ENCODE measurements at regions not wholly inside any gene's neighbourhood (a gene's known extent, or its start where the extent isn't known, plus 50 kb on each side); places are given as distances from the start of the nearest gene placed in this dataset.

GRCh38 chr18:77857678-77858655, 608.3 kb downstream of the GALR1 start:
- no peaks in the 10 kb centered on the region for H3F3A ChIP-seq (ENCODE audit: control insufficient read depth, insufficient read depth)
- H3K4me1 ChIP-seq (ENCODE audit: control insufficient read depth, low read length), result no peaks in the 10 kb centered on the region
- H3K27me3 ChIP-seq (ENCODE audit: control insufficient read depth, low read length), result no peaks in the 10 kb centered on the region
- H3K79me2 ChIP-seq (ENCODE audit: control insufficient read depth, low read length), result no peaks in the 10 kb centered on the region
- H3K9me3 ChIP-seq (ENCODE audit: control insufficient read depth, insufficient read depth, low read length), result no peaks in the 10 kb centered on the region
- no peak overlapping the region for H3K27ac ChIP-seq (ENCODE audit: low read depth, low read length)
- no peak for TF ChIP-seq CTCF (IDR thresholded peaks at IDR 0.05; ENCODE audit: low read depth, low read length, poor library complexity, severe bottlenecking)
- H3K4me3 ChIP-seq (ENCODE audit: low read length), result no peak overlapping the region
- H3K4me2 ChIP-seq (ENCODE audit: low read length), result no peak overlapping the region
- H4K20me1 ChIP-seq (ENCODE audit: control insufficient read depth, insufficient read depth, low read depth, low read length), result no peaks in the 10 kb centered on the region
- no peaks in the 10 kb centered on the region for H3K9me2 ChIP-seq (replicated peaks; ENCODE audit: control insufficient read depth, low read length)
- no peaks in the 10 kb centered on the region for H3K36me3 ChIP-seq (ENCODE audit: control insufficient read depth, low read length)

- Histone ChIP-seq H3K27ac (ENCODE audit: low read depth, low read length) (no peak overlapping the region), H3K4me1 (ENCODE audit: control insufficient read depth, low read length) (no peaks in the 10 kb centered on the region), H3K9me2 (replicated peaks; ENCODE audit: control insufficient read depth, low read length) (no peaks in the 10 kb centered on the region), H3F3A (ENCODE audit: control insufficient read depth, insufficient read depth) (no peaks in the 10 kb centered on the region), H3K79me2 (ENCODE audit: control insufficient read depth, low read length) (no peaks in the 10 kb centered on the region), H3K4me3 (ENCODE audit: low read length) (no peak overlapping the region), H3K36me3 (ENCODE audit: control insufficient read depth, low read length) (no peaks in the 10 kb centered on the region), H3K4me2 (ENCODE audit: low read length) (no peak overlapping the region), H3K9me3 (ENCODE audit: control insufficient read depth, insufficient read depth, low read length) (no peaks in the 10 kb centered on the region; the same call in 1 of the 2 replicates), H4K20me1 (ENCODE audit: control insufficient read depth, insufficient read depth, low read depth, low read length) (no peaks in the 10 kb centered on the region), H3K27me3 (ENCODE audit: control insufficient read depth, low read length) (no peaks in the 10 kb centered on the region)
- TF ChIP-seq EZH2phosphoT487 (IDR thresholded peaks at IDR 0.05; ENCODE audit: borderline replicate concordance, low read length), result no peak
- no peak for TF ChIP-seq CTCF (IDR thresholded peaks at IDR 0.05; ENCODE audit: low read depth, low read length, poor library complexity, severe bottlenecking)
Measured at GRCh38 chr18:77859634-77860033, 610.0 kb downstream of the GALR1 start.

GRCh38 chr18:77862066-77862757, 612.6 kb downstream of the GALR1 start:
- Histone ChIP-seq H3K79me2 (ENCODE audit: control insufficient read depth, low read length) (no peaks in the 10 kb centered on the region), H4K20me1 (ENCODE audit: control insufficient read depth, insufficient read depth, low read depth, low read length) (no peaks in the 10 kb centered on the region)
- no peak for TF ChIP-seq EZH2phosphoT487 (IDR thresholded peaks at IDR 0.05; ENCODE audit: borderline replicate concordance, low read length)
- no peak for TF ChIP-seq CTCF (IDR thresholded peaks at IDR 0.05; ENCODE audit: low read depth, low read length, poor library complexity, severe bottlenecking)

More at GRCh38 chr18:77862066-77862757, 612.6 kb downstream of the GALR1 start:
- H3K4me1 ChIP-seq (ENCODE audit: control insufficient read depth, low read length), result no peaks in the 10 kb centered on the region
- no peaks in the 10 kb centered on the region for H3F3A ChIP-seq (ENCODE audit: control insufficient read depth, insufficient read depth)
- no peaks in the 10 kb centered on the region for H3K36me3 ChIP-seq (ENCODE audit: control insufficient read depth, low read length)
- no peak overlapping the region for H3K4me3 ChIP-seq (ENCODE audit: low read length)
- H3K27ac ChIP-seq (ENCODE audit: low read depth, low read length), result no peak overlapping the region
- H3K9me3 ChIP-seq (ENCODE audit: control insufficient read depth, insufficient read depth, low read length), result no peaks in the 10 kb centered on the region; the same call in 1 of the 2 replicates
- H3K4me2 ChIP-seq (ENCODE audit: low read length), result no peak overlapping the region
- no peaks in the 10 kb centered on the region for H3K27me3 ChIP-seq (ENCODE audit: control insufficient read depth, low read length)
- no peaks in the 10 kb centered on the region for H3K9me2 ChIP-seq (replicated peaks; ENCODE audit: control insufficient read depth, low read length)
